Lung (tissue), 11 donors: ENCODE measurements at regions not wholly inside any gene's neighbourhood (a gene's known extent, or its start where the extent isn't known, plus 50 kb on each side); places are given as distances from the start of the nearest gene placed in this dataset.

ENCODE experiments used
- ATAC-seq: fragments of 200-7000 bp; cut with Tn5 transposase; one replicate; pipeline ENCODE4 v1.9.1; 2020; ENCODE audit warnings: moderate number of reproducible peaks; ENCODE audit not compliant: insufficient read depth, low FRiP score
- DNase-seq, 3 donors: peaks; one replicate each; pipeline ENCODE4 v3.0.0-alpha.2; 2013 to 2017
- H3K27ac ChIP-seq, 2 donors: one replicate each; pipeline ENCODE4 v1.5.1; 2013; ENCODE audit warnings: mild to moderate bottlenecking in 2 of 2, moderate library complexity in 2 of 2, control low read depth in 1 of 2, inconsistent platforms in 1 of 2, low read depth in 1 of 2, low read length in 1 of 2
- H3K27me3 ChIP-seq, 3 donors: one replicate each; pipeline ENCODE4 v1.5.1; 2013; ENCODE audit warnings: low read length in 2 of 3; ENCODE audit not compliant: control insufficient read depth in 3 of 3, insufficient read depth in 3 of 3
- H3K36me3 ChIP-seq, 4 donors: one replicate each; pipeline ENCODE4 v1.5.1; 2013; ENCODE audit warnings: low read length in 4 of 4, mild to moderate bottlenecking in 1 of 4, moderate library complexity in 1 of 4; ENCODE audit not compliant: control insufficient read depth in 4 of 4, insufficient read depth in 4 of 4
- H3K4me1 ChIP-seq, 5 donors: one replicate each; pipeline ENCODE4 v1.5.1; 2013; ENCODE audit warnings: low read length in 5 of 5, mild to moderate bottlenecking in 2 of 5, moderate library complexity in 1 of 5; ENCODE audit not compliant: control insufficient read depth in 5 of 5, insufficient read depth in 5 of 5
- H3K4me3 ChIP-seq: one replicate; pipeline ENCODE4 v1.5.1; 2013; ENCODE audit warnings: mild to moderate bottlenecking, control low read depth, moderate library complexity
- H3K9ac ChIP-seq, 2 donors: one replicate each; pipeline ENCODE4 v1.5.1; 2013; ENCODE audit warnings: low read length in 2 of 2, control low read depth in 1 of 2; ENCODE audit not compliant: insufficient read depth in 1 of 2
- H3K9me3 ChIP-seq, 4 donors: one replicate each; pipeline ENCODE4 v1.5.1; 2013; ENCODE audit warnings: low read length in 3 of 4, mild to moderate bottlenecking in 1 of 4, moderate library complexity in 1 of 4; ENCODE audit not compliant: control insufficient read depth in 4 of 4, insufficient read depth in 3 of 4
- CTCF ChIP-seq: IDR thresholded peaks from 2 replicates; pipeline ENCODE4 v1.5.1; 2012; ENCODE audit warnings: mild to moderate bottlenecking; ENCODE audit errors: control extremely low read depth, extremely low read depth
- WGBS, 2 donors: extraction: QIAGEN DNeasy Blood & Tissue Kit; methylation state at CpG; one replicate each; pipeline ENCODE4 v1.1.7; 2013; 5-methylcytosine and 5-hydroxymethylcytosine counted together
- donor health status: control.
- donor health status: control.
- donor health status: Bipolar disorder and iron deficiency.
- donor health status: healthy.
- donor health status: DM: yes; HTN: yes; CAD: no.

- ATAC-seq (no peak), DNase-seq (no peak)
- WGBS, 2 donors, result 90 to 92% methylated on average over 3 of the region's 3 CpGs
- Histone ChIP-seq H3K27ac (peak overlapping the region in 1 of 2 donors; percentile 62), H3K9ac (no peak overlapping the region), H3K27me3 (no peaks in the 10 kb centered on the region), H3K4me3 (no peak overlapping the region), H3K9me3 (no peaks in the 10 kb centered on the region), H3K36me3 (no peaks in the 10 kb centered on the region), H3K4me1 (peaks cover 0 to 40% (median 5%) of the 10 kb centered on the region in 5 donors)
- TF ChIP-seq CTCF, result no peak
These were observed 54.7 kb upstream of the MGAT5 start for GRCh38 chr2:134199123-134199522.

- no peak overlapping the region for H3K4me3 ChIP-seq
- no peak for TF ChIP-seq CTCF
- ATAC-seq, result no peak
- H3K27me3 ChIP-seq, result no peaks in the 10 kb centered on the region
- no peak for DNase-seq
- WGBS, 2 donors, result 85 to 88% methylated on average over 4 of the region's 4 CpGs
- H3K9me3 ChIP-seq, result no peaks in the 10 kb centered on the region
- no peaks in the 10 kb centered on the region for H3K36me3 ChIP-seq
- peaks cover 0 to 44% (median 5%) of the 10 kb centered on the region in 5 donors for H3K4me1 ChIP-seq
- H3K9ac ChIP-seq, result no peak overlapping the region
- H3K27ac ChIP-seq, result peak overlapping the region in 1 of 2 donors; percentile 11
These were observed 53.7 kb upstream of the MGAT5 start for GRCh38 chr2:134200036-134200618.

GRCh38 chr2:134201533-134201932 is 52.3 kb upstream of the MGAT5 start:
- H3K9ac ChIP-seq, result no peak overlapping the region
- H3K27ac ChIP-seq, result peak overlapping the region in 1 of 2 donors; percentile 5
- no peak for DNase-seq
- no peaks in the 10 kb centered on the region for H3K9me3 ChIP-seq
- H3K4me3 ChIP-seq, result no peak overlapping the region
- no peaks in the 10 kb centered on the region for H3K36me3 ChIP-seq
- no peak for TF ChIP-seq CTCF
- ATAC-seq, result no peak
- 98% methylated on average over 7 of the region's 7 CpGs for WGBS, 2 donors
- peaks cover 0 to 57% (median 9%) of the 10 kb centered on the region in 5 donors for H3K4me1 ChIP-seq
- no peaks in the 10 kb centered on the region for H3K27me3 ChIP-seq

- Histone ChIP-seq H3K36me3 (no peaks in the 10 kb centered on the region), H3K9ac (no peak overlapping the region), H3K27ac (no peak overlapping the region), H3K27me3 (no peaks in the 10 kb centered on the region), H3K9me3 (no peaks in the 10 kb centered on the region), H3K4me3 (no peak overlapping the region), H3K4me1 (peaks cover 0 to 65% (median 9%) of the 10 kb centered on the region in 5 donors)
- no peak for ATAC-seq
- DNase-seq, result no peak
- WGBS, 2 donors, result 94 to 96% methylated on average over 4 of the region's 4 CpGs
- no peak for TF ChIP-seq CTCF
These were observed 51.5 kb upstream of the MGAT5 start for GRCh38 chr2:134202371-134202770.
